C4-2B (cell line): ENCODE measurements at regions not wholly inside any gene's neighbourhood (a gene's known extent, or its start where the extent isn't known, plus 50 kb on each side); places are given as distances from the start of the nearest gene placed in this dataset.
A peak's percentile ranks its signal among the peaks of the same experiment; 100 is the strongest.

Experiments
- H3K27ac ChIP-seq: fragments of 450-650 bp; 2 replicates; pipeline ENCODE4 v1.5.1; 2017
- ZFX ChIP-seq: fragments of 450-650 bp; IDR thresholded peaks from 2 replicates; pipeline ENCODE4 v1.6.1; 2017
- TF ChIP-seq, protein P1 (sequence below): fragments of 450-650 bp; conservative IDR thresholded peaks from 2 replicates; pipeline ENCODE4 v1.5.1; 2017; ENCODE audit warnings: mild to moderate bottlenecking

DNA sequence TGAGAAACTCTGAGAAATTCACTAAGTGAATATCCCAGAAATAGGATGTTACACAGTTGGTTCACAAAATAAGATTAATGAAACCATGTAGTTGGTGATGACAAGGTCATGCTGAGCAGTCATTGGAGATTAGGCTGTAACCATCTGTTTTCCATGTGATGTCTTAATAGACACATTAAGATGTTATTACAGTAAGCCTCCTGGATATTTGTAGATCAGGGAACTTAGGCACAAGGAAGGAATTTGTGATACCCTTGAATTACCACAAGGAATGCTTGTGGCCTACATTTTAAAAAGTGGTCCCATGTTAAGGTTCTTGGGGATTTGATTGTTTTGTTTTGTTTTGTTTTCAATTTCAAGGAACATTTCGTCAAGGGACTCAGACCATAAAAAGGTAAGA is 185.6 kb upstream of the BANK1 start:
- TF ChIP-seq, protein P1, sequence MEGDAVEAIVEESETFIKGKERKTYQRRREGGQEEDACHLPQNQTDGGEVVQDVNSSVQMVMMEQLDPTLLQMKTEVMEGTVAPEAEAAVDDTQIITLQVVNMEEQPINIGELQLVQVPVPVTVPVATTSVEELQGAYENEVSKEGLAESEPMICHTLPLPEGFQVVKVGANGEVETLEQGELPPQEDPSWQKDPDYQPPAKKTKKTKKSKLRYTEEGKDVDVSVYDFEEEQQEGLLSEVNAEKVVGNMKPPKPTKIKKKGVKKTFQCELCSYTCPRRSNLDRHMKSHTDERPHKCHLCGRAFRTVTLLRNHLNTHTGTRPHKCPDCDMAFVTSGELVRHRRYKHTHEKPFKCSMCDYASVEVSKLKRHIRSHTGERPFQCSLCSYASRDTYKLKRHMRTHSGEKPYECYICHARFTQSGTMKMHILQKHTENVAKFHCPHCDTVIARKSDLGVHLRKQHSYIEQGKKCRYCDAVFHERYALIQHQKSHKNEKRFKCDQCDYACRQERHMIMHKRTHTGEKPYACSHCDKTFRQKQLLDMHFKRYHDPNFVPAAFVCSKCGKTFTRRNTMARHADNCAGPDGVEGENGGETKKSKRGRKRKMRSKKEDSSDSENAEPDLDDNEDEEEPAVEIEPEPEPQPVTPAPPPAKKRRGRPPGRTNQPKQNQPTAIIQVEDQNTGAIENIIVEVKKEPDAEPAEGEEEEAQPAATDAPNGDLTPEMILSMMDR, result no peak
- no peak for TF ChIP-seq ZFX
- no peak overlapping the region for H3K27ac ChIP-seq

DNA sequence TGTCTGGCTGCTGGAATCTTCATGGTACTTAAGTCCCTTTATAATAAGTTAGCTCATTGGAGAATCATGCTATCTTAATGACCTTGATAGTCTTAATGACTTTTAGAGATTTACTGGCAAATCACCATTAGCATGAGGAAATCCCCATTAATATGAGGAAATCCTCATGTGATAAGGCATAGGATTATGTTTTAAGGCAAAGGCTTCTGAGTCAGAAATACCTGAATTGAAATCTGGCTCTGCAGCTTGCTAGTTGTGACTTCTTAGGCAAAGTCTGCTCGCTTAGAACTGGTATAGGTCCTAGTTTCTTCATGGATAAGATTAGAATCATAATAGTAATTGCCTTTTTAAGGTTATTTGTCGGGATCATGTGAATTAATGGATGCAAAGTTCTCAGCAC is 190.2 kb upstream of the BANK1 start:
- no peak for TF ChIP-seq ZFX
- TF ChIP-seq, protein P1, result no peak
- H3K27ac ChIP-seq, result no peak overlapping the region

DNA sequence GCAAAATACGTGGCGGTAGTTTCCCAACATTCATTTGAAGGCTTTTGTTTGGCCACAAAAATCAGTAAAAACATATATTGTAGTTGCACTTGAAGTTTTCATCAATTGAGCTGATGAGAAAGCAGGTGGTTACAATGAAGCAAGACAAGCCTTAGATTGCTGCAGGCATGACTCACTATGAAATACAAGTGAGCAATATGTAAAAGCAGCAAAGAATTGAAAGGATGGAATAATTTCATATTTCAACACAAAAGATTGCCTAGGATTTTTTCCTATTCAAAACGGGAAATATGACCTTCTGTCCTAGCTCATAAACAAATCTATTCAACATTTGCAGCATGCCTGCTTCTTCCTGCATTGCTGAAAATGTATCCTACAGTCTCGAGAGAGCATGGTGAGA is 190.9 kb upstream of the BANK1 start:
- TF ChIP-seq, protein P1, result no peak
- no peak for TF ChIP-seq ZFX
- H3K27ac ChIP-seq, result no peak overlapping the region

DNA sequence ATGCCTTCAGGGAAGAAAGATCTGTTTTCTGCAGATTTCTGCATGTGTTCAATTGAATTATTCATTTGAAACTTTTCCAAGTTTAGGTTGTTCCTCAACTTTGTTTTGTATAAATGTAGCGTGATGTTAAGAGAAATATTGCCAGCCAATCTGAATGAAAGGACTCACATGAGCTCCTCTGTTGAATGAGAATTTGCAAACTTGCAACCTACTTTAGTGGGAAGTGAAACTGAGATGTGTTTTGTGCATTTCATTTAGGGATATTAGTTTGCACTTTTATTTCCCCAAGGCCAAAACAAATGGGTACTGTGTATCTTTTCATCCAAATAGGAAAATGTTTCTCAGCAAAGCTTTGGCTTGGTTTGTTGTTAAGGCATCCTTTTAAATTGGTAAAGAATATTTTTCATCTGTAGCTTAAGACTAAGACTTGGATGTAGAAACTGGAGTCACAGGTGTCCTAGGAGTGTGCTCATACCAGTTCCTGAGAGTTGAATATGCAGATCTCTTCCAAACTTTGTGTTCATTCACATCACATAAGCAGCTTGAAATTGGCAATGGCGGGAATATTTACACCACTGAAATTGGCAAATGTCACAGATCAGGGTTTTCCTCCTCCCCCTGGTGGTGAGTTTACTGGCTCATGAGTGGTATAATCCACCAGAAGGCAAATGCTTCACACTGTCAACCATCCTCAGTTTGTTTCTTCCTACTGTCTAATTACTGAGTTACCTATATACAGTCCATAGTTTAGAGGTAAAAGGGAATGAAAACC is 193.6 kb upstream of the BANK1 start:
- TF ChIP-seq, protein P1, result peak; percentile 29
- TF ChIP-seq ZFX, result no peak
- H3K27ac ChIP-seq, result no peak overlapping the region

DNA sequence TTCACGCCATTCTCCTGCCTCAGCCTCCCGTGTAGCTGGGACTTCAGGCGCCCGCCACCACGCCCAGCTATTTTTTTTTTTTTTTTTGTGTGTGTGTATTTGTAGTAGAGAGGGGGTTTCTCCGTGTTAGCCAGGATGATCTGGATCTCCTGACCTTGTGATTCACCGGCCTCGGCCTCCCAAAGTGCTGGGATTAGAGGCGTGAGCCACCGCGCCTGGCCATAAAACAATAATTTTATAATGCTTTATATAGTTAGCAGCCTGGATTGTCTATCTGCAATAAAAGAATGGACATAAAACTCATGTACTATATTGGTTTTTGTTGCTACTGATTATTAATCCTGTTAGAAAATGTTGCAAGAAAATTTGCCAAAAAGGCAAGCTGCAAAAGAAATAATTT is 195.9 kb upstream of the BANK1 start:
- TF ChIP-seq, protein P1, result no peak
- no peak for TF ChIP-seq ZFX
- H3K27ac ChIP-seq, result no peak overlapping the region

DNA sequence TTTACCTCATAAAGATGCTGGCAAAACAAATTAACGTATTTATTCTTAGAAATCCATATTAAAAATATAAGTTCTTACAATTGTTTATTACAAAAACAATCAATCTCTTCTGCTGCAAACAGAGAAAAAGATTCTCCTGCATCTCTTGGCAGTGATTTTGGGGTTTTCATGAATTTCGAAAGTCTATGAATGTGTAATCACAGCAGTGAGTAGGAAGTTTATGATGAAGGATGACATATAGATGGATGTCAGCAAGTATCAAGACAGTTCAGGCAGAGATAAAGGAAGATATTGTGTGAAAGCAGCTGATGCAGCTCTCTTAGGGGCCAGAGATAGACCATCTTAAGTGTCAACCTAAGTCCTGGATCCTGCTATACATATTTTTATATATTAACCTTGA is 196.9 kb upstream of the BANK1 start:
- no peak overlapping the region for H3K27ac ChIP-seq
- TF ChIP-seq, protein P1, result no peak
- no peak for TF ChIP-seq ZFX

DNA sequence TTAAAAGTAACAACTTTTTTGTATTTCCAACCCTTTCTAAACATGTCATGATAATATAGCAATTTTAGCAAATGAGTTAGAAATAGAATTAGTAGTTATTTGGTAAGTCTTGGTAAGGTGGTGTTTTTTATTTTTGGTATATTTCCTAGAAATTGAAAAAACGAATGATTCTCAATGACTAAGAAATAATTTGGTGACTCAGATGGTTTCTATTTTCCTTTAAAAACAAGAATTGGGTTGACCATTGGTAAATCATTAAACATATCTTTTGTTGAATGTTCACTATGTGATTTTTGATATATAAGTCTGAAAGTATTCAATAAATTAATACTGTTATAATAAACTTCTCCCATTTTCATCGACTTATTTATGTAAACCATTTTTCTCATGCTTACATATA is 206.2 kb upstream of the BANK1 start:
- no peak overlapping the region for H3K27ac ChIP-seq

More for the DNA sequence above, 206.2 kb upstream of the BANK1 start:
- TF ChIP-seq, protein P1, result no peak
- no peak for TF ChIP-seq ZFX
